NT2/D1 (cell line): ENCODE measurements at regions not wholly inside any gene's neighbourhood (a gene's known extent, or its start where the extent isn't known, plus 50 kb on each side); places are given as distances from the start of the nearest gene placed in this dataset.

ENCODE experiments used
- SUZ12 ChIP-seq: IDR thresholded peaks from 2 replicates; pipeline ENCODE4 v1.6.1; 2011; ENCODE audit not compliant: insufficient read length, insufficient read depth; ENCODE audit errors: extremely low read depth
- YY1 ChIP-seq: IDR thresholded peaks from 2 replicates; pipeline ENCODE4 v1.6.1; 2011; ENCODE audit not compliant: insufficient read length, insufficient read depth
- ZNF274 ChIP-seq: IDR thresholded peaks from 2 replicates; pipeline ENCODE4 v1.6.1; 2011; ENCODE audit warnings: mild to moderate bottlenecking, low read depth, low read length

GRCh38 chr2:211181626-211182025 is 625.2 kb downstream of the CPS1 start:
- TF ChIP-seq SUZ12 (no peak), ZNF274 (no peak), YY1 (no peak)
